Fibroblast of mammary gland (primary cell): ENCODE measurements at regions not wholly inside any gene's neighbourhood (a gene's known extent, or its start where the extent isn't known, plus 50 kb on each side); places are given as distances from the start of the nearest gene placed in this dataset.

Experiments
- DNase-seq: peaks from one replicate; pipeline ENCODE4 v3.0.0-alpha.2; 2010; ENCODE audit warnings: low read depth
- H3K4me3 ChIP-seq: 2 replicates; pipeline ENCODE4 v1.5.1; 2011; ENCODE audit warnings: low read depth, mild to moderate bottlenecking, low read length, moderate library complexity; ENCODE audit not compliant: control insufficient read depth
- TF ChIP-seq, protein P1 (sequence below): conservative IDR thresholded peaks from 2 replicates; pipeline ENCODE4 v1.5.1; 2011; ENCODE audit warnings: low read depth, low read length, inconsistent platforms; ENCODE audit not compliant: control insufficient read depth, insufficient read depth

- no peak overlapping the region for H3K4me3 ChIP-seq
- DNase-seq = no peak
- TF ChIP-seq, protein P1, sequence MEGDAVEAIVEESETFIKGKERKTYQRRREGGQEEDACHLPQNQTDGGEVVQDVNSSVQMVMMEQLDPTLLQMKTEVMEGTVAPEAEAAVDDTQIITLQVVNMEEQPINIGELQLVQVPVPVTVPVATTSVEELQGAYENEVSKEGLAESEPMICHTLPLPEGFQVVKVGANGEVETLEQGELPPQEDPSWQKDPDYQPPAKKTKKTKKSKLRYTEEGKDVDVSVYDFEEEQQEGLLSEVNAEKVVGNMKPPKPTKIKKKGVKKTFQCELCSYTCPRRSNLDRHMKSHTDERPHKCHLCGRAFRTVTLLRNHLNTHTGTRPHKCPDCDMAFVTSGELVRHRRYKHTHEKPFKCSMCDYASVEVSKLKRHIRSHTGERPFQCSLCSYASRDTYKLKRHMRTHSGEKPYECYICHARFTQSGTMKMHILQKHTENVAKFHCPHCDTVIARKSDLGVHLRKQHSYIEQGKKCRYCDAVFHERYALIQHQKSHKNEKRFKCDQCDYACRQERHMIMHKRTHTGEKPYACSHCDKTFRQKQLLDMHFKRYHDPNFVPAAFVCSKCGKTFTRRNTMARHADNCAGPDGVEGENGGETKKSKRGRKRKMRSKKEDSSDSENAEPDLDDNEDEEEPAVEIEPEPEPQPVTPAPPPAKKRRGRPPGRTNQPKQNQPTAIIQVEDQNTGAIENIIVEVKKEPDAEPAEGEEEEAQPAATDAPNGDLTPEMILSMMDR = no peak
These were observed 568.8 kb upstream of the ZFHX3 start for GRCh38 chr16:73616770-73617169.

GRCh38 chr16:73616166-73616753 is 568.3 kb upstream of the ZFHX3 start:
- no peak for DNase-seq
- TF ChIP-seq, protein P1 = no peak
- no peak overlapping the region for H3K4me3 ChIP-seq

GRCh38 chr16:73615071-73615940 is 567.4 kb upstream of the ZFHX3 start:
- TF ChIP-seq, protein P1 = no peak
- no peak for DNase-seq
- H3K4me3 ChIP-seq = no peak overlapping the region

- no peak overlapping the region for H3K4me3 ChIP-seq
- TF ChIP-seq, protein P1 = no peak
- no peak for DNase-seq
These were observed 566.2 kb upstream of the ZFHX3 start for GRCh38 chr16:73614131-73614530.

DNA sequence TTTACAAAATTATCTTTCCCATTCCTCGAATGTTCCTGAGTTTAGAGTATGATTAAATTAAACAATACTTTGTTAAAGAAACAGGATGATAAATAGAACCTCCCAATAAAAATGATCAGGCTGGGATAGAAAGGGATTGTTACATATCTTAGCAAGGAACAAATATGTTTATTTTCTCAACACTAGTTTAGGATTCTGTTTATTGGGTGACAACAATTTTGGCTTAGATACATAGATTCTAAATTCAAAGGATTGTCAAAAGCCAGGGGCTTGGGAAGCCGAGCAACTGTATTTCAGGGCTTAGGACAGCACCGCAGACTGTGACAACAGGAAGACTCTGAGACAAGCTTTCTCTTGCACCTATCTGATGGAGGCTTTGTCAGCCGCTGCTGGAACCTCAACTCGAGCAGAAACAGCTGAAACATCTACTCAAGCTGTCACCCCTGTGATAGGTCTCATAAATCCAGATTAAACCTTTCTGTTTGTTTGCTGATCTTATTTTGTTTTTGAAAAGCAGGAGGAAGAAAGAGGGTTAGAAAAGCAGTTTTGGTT is 562.8 kb upstream of the ZFHX3 start:
- no peak overlapping the region for H3K4me3 ChIP-seq
- TF ChIP-seq, protein P1 = no peak
- no peak for DNase-seq

DNA sequence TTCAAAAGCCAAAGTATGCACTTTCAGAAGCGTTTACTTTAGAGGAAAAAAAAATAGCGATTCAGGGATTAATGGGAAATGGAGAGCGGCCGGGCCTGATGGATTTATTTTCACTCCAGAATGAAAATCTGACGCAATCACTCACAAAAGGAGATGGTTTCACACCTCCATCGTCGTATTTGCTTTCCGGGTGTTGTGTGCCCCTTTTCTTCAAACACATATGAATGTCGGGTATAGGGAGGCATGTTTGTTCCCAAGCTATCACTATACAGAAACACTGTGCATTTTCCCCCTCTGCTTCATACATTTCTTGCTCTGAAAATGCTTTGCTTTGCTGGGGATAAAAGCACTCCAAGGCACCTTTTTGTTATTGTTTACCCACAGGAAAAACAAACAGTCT is 562.2 kb upstream of the ZFHX3 start:
- no peak for DNase-seq
- TF ChIP-seq, protein P1 = no peak
- no peak overlapping the region for H3K4me3 ChIP-seq
